SK-N-SH (cell line): ENCODE measurements at regions not wholly inside any gene's neighbourhood (a gene's known extent, or its start where the extent isn't known, plus 50 kb on each side); places are given as distances from the start of the nearest gene placed in this dataset.

Source experiments
- CTCF ChIP-seq: fragments of 200-600 bp; sonication (generic); IDR thresholded peaks from 2 replicates; pipeline ENCODE4 v1.6.1; 2017; ENCODE audit warnings: antibody characterized with exemption, mild to moderate bottlenecking, moderate library complexity
- EP300 ChIP-seq, 2 experiments: IDR thresholded peaks; 2 replicates each; pipeline versions ENCODE4 v1.4.0 to v1.6.1; 2012; ENCODE audit warnings: borderline replicate concordance in 1 of 2, low read depth in 1 of 2, low read length in 1 of 2

- no peak for TF ChIP-seq CTCF
- no peak for TF ChIP-seq EP300 (IDR thresholded peaks at IDR 0.05; ENCODE audit: borderline replicate concordance in 1 of 2, low read depth in 1 of 2, low read length in 1 of 2)
Measured at GRCh38 chr1:170377440-170377839, 154.5 kb upstream of the GORAB start.
